ENCODE measurements at regions not wholly inside any gene's neighbourhood (a gene's known extent, or its start where the extent isn't known, plus 50 kb on each side); places are given as distances from the start of the nearest gene placed in this dataset.
A peak's percentile ranks its signal among the peaks of the same experiment; 100 is the strongest.
"Not testable (repeated sequence)": the region's sequence is repeated elsewhere in the genome, so short reads cannot be mapped to it uniquely, and the experiment has no call there.

DNA sequence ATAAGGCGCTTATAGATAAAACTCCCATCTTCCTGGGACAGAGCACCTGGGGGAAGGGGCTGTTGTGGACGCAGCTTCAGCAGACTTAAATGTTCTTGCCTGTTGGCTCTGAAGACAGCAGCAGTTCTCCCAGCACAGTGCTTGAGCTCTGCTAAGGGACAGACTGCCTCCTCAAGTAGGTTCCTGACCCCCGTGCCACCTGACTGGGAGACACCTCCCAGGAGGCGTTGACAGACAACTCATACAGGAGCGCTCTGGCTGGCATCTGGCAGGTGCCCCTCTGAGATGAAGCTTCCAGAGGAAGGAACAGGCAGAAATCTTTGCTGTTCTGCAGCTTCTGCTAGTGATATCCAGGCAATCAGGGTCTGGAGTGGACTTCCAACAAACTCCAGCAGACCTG, 383.1 kb upstream of the EMCN start:
- not testable (repeated sequence) for DNase-seq

DNA sequence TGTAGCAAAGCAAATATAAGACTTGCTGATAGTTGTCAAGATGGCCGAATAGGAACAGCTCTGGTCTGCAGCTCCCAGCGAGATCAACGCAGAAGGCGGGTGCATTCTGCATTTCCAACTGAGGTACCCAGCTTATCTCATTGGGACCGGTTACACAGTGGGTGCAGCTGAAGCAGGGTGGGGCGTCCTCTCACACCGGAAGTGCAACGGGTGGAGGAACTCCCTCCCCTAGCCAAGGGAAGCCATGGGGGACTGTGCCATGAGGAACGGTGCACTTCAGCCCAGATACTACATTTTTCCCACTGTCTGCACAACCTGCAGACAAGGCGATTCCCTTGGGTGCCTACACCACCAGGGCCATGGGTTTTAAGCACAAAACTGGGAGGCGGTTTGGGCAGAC, 382.3 kb upstream of the EMCN start:
- DNase-seq: no peak

GRCh38 chr4:100898844-100899243, 381.0 kb upstream of the EMCN start:
- DNase-seq: no peak

GRCh38 chr4:100895556-100896197, 377.9 kb upstream of the EMCN start:
- no peak for DNase-seq

DNA sequence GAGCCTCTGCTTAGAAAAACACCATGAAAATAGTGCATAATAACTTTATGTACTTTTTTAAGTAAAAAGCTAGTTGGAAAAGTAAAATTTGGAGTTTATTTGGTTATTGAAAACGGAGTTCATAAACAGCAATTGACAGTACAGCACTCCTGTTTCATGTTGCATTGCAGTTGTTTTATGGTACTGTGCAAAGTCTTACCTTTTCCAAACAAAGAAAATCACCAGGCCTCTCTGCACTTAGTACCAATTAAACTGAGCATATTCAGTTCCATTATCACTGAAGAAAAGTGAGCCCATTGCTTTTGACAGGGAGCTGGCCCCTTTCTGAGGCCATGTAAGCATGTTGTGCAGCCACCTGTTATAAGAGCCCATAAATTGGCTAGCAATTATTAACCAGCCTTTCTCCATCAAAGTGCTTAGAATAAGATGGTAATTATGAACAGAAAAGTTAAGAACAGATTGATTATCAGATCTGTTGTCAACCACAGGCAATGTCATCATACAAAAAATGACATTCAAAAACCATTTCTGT, 376.6 kb upstream of the EMCN start:
- no peak for DNase-seq

GRCh38 chr4:100891808-100892207, 374.0 kb upstream of the EMCN start:
- no peak for DNase-seq

DNA sequence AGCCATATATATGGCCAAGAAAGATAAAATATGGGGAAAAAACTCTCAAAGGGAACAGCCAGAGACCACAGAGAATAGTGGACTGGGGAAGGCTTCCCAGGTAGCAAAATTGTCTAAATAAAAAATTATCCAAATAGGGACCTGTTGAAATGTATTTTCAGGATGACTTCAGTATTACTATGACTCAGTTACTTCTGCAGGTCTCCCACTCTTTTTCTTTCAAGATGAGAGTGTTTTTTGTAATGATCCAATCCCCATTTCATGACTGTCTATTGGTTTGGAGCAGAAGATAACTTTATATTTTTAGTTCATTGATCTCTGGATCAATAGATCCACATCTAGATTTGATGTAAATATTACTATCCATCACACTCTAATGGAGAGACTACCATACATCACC, 372.1 kb upstream of the EMCN start:
- no peak for DNase-seq

GRCh38 chr4:100889401-100889800, 371.6 kb upstream of the EMCN start:
- DNase-seq: no peak

DNA sequence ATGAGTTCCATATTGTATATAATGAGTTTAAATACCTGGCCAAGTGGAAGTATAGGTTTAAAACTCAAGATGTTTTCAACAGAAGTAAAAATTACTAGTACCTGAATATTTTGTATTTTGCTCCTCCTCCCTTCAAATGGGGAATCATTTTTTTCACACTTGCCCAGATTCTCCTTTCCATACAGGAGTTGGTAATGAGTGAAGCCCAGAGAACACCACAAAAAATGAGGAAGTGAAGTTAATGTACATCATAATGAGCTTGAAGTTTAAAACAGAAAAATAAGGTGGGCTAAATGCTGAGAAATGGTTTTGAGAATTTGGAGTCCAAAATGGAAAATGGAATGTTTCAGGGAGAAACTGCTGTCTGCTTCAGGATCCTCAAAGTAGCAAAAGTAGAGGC, 364.8 kb upstream of the EMCN start:
- DNase-seq: no peak

DNA sequence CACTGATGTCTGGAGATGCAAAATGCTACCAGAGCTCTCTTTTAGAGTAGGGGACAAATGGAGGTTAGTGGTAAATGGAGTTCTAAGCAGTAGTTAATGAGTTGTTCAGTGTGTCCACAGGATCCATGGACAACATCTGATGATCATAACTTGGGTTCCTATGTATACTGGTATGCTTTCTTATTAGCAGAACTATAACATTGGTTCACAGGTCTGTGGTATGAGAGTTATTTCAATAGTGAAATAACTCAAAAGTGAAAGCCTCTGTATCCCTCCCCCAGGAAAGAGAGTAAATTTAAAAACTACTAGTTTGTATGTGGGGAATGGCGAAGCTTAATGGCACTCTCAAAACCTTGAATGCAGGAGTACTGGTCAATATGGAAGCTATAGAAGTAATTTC, 363.5 kb upstream of the EMCN start:
- DNase-seq: no peak

DNA sequence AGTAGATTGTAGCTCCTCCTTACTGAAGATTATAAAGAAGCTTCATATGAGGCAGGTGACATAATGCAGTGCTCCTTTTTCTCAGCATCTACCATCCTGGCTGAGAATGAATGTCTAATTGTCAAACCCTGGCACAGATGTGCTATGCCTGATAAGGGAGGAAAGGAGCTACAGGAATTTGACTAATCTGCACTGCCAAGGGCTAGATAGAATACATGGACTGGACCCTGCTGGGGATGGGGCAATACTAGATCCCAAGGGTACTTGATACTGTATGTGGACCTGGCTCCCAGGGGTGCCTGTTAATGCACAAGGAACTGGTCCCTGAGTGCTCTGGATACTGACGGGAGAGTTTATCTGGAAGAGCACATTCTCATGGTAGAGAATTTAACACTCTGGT, 362.2 kb upstream of the EMCN start:
- DNase-seq: no peak

GRCh38 chr4:100879471-100879870, 361.6 kb upstream of the EMCN start:
- DNase-seq: no peak

DNA sequence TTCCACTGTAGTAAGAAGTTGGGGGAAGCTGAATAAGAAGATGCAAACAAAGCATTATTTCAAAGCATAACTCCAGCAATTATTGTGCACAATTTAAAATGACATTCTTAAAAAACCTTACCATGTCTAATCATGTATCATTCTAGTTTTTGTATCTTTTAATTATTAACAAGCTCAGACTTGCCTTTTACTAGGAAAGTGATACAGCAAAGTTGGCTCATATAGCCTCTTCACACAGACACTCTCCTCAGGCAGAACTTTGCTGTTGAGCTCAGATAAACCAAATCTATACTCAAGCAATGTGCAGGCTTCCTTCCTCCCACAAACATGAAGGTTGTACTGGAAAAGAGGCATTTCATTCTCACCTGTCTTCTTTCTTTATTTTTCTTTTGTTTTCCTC, 358.7 kb upstream of the EMCN start:
- DNase-seq: no peak

- DNase-seq: no peak
Measured at GRCh38 chr4:100875296-100876068, 357.7 kb upstream of the EMCN start.

DNA sequence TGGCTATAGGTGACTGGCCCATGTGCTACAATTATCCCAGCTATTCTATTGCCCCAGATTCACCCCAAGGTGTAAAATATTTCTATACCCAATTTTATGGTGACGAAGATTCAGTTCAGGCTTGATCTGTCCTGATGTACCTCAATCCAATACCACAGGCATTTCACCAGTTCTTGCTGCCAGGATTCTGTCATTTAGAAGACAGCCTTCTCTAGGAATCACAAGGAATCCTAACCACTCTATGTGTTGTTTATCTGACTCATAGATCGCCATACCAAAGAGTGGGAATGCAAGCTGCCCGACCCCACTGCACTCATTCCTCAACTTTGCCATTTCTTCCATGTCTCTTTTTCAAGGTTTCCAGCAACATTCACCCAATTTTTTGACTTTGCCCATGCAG, 355.0 kb upstream of the EMCN start:
- peak; percentile 24 for DNase-seq

- no peak for DNase-seq
Measured at GRCh38 chr4:100870940-100871772, 353.3 kb upstream of the EMCN start.

GRCh38 chr4:100869276-100869675, 351.5 kb upstream of the EMCN start:
- DNase-seq: no peak

DNA sequence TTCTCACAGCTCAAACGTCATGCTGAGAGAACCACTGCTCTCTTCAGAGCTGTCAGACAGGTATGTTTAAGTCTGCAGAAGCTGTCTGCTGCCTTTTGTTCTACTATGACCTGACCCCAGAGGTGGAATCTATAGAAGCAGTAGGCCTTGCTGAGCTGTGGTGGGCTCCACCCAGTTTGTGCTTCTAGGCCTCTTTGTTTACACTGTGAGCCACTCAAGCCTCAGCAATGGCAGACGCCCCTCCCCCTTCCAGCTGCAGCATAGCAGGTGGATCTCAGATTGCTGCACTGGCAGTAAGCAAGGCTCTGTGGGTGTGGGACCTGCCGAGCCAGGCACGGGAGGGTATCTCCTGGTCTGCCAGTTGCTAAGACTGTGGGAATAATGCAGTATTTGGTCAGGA, 350.5 kb upstream of the EMCN start:
- DNase-seq: not testable (repeated sequence)

- DNase-seq: no peak
Measured at GRCh38 chr4:100852326-100852725, 334.5 kb upstream of the EMCN start.

GRCh38 chr4:100849319-100849718, 331.5 kb upstream of the EMCN start:
- no peak for DNase-seq

- no peak for DNase-seq
Measured at GRCh38 chr4:100848841-100849240, 331.0 kb upstream of the EMCN start.

DNA sequence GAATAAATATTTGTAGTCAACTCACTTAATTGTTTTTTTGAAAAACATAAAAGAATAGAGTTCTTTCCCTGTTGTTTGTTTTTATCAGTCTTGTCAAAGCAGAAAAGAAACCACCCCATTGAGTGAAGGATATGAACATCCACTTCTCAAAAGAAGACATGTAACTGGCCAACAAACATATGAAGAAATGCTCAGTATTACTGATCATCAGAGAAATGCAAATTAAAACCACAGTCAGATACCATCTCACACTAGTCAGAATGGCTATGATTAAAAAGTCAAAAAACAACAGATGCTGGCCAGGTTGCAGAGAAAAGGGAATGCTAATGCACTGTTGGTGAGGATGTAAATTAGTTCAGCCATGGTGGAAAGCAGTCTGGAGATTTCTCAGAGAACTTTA, 326.1 kb upstream of the EMCN start:
- DNase-seq: peak; percentile 8

DNA sequence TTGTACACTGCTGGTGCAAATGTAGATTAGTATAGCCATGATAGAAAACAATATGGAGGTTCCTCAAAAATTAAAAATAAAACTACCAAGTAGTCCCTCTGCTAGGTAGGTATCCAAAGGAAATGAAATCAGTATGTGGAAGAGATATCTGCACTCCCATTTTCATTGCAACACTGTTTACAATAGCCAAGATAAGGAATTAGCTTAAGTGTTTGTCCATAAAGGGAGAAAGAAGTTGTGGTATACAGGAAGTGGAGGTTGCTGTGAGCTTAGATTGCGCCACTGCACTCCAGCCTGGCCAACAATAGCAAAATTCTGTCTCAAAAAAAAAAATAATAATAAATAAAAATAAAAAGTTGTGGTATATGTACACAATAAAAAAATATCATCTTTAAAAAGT, 325.0 kb upstream of the EMCN start:
- no peak for DNase-seq

All from fibroblast of skin of abdomen (primary cell).